Hepatic stellate cell (primary cell): ENCODE measurements at regions not wholly inside any gene's neighbourhood (a gene's known extent, or its start where the extent isn't known, plus 50 kb on each side); places are given as distances from the start of the nearest gene placed in this dataset.
"Not testable (repeated sequence)": the region's sequence is repeated elsewhere in the genome, so short reads cannot be mapped to it uniquely, and the experiment has no call there.

Experiments
- DNase-seq: peaks from one replicate; pipeline ENCODE4 v3.0.0; 2011; ENCODE audit warnings: low spot score

GRCh38 chr1:20432341-20432740 is 53.7 kb downstream of the CAMK2N1 start:
- DNase-seq: no peak

DNA sequence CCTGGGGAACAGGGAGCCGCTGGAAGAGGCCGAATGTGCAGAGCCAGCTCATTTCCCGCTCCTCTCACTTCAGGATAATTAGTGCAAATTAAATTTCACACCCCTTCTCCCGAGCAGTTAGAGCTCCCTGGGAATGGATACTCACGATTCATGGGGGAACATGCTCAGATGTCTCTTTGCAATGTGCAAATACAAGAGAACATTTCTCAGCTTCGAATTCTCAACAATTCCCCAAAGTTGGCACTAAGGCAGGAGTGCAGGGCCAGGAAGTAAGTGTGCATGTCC is 54.9 kb downstream of the CAMK2N1 start:
- no peak for DNase-seq

DNA sequence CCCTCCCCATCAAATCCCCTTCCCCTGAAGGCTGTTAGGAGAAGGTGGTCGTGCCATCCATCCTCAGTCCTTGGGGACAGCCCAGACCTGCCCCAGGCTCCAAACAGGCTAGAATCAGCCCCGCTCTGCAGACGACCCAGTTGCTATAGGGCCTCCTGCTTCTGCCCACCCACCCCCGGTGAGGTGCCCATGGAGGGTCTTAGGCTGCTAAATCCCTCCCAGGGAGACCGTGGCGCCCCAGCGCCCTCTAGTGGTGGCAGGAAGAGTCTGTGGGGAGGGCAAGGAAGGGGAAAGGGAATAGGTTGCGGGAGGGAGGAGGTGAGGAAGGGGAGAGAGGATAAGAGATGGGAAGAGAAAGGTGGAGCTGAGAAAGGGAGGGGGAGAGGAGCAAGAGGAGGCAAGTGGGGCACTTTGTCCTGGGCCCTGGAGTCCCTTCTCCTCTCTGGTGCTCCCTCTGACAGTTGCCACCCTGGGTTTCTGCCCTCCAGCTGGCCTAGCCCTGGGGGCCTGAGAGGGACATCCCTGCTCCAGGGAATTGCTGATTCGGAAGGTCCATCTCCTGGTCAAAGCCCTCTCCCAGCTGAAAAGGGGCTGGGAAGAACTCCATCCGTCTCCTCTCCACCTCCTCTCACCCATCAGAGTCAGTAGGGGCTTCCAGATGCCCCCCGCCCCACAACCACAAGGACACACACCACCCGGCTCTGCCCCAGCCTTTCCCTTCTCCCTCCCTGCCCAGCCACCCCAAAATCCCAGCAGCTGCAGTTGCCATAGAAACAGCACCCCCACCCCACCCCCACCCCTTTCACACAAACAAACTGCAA is 55.4 kb downstream of the CAMK2N1 start:
- peak; percentile 46 for DNase-seq

DNA sequence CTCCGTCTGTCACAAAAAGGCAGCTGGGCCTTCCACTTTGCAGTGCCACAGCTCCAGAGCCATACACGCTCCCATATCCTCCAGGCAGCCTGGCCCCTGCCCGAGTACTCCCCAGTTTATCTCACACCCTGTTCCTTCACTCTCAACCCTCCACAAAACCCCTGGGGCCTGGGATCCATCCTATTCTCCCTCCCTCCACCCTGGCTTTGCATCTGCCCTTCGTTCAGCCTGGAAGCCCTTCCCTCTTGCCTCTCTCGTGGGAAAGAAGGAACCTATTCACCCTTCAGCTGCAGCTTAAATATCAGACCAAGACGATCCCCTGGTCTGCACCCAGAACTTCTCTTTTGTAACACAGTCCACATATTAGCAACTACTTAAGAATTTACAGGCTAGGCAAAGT is 56.7 kb downstream of the CAMK2N1 start:
- no peak for DNase-seq

GRCh38 chr1:20428841-20429240 is 57.2 kb downstream of the CAMK2N1 start:
- no peak for DNase-seq

GRCh38 chr1:20426923-20427322 is 59.1 kb downstream of the CAMK2N1 start:
- DNase-seq: peak; percentile 76

DNA sequence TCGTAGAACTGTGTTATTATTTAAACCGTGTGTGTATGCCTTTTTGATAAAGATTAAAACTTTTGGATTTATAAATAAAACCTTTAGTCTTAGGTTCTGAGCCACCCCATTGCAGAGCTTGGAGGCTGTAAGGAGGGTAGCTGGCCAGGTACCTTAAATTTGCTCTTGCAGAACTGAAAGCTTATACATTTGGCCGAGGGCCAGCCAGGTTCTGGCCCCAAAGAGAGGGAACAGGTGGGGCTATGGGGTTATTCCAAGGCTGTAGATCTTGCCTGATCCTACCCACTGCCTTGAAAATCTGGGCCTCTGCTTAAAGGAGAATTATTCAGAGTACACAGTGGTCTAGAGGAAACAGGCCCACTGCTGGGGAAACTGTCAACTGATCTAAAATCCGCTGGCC is 59.6 kb downstream of the CAMK2N1 start:
- DNase-seq: no peak

DNA sequence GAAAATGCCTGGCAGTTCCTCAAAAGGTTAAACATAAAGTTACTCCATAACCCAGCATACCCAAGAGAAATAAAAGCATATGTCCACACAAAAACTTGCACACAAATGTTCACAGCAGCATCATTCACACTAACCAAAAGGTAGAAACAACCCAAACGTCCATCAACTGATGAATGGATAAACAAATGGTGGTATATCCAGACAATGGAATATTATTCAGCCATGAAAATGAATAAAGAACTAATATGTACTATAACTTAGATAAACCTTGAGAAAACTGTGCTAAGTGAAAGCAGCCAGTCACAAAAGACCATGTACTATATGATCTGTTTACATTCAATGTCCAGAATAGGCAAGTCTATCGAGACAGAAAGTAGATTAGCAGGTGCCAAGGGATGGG is 60.4 kb downstream of the CAMK2N1 start:
- no peak for DNase-seq

GRCh38 chr1:20423169-20423795 is 62.7 kb downstream of the CAMK2N1 start:
- DNase-seq: no peak

GRCh38 chr1:20421441-20421840 is 64.6 kb downstream of the CAMK2N1 start:
- no peak for DNase-seq

DNA sequence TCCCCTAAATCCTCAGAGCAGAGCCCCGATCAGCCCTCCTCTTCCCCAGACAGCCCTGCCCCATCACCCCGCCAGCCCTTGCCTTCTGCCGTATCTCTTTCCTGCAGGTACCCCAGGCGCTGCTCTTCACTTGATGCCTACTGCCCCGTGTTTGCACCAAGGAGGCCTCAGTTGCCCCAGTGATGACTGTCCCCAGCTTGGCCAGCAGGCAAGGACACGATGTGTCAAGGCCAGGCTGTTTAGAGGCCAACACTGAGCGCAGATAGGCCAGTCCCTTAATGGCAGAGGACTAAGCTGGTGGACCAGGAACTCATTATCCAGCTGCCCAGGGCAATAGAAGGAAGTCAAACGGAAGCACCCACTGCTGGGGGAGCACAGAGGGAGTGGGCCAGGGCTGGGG is 68.4 kb downstream of the CAMK2N1 start:
- DNase-seq: no peak

DNA sequence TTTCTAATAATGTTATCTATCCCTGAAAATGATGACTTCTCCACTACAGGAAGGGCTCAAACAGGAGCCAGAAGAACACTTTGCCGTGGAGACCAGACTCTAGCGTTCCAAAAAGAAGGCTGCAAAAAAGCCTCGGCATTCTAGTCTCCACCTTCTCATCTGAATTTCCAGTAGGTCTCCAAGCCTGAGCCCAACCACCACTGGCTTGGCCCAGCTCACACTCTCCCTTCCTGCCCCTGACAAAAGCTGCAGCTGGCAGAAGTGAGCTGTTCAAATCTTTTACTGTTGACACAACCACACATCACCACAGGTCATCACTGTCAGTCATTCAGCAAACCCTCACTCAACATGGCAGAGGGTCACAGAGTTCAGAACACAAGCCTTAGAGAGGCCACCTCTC is 69.3 kb downstream of the CAMK2N1 start:
- DNase-seq: no peak

- no peak for DNase-seq
Observed at GRCh38 chr1:20413776-20414140, 72.3 kb downstream of the CAMK2N1 start.

GRCh38 chr1:20413136-20413775 is 72.8 kb downstream of the CAMK2N1 start:
- DNase-seq: no peak

GRCh38 chr1:20411196-20411980 is 74.6 kb downstream of the CAMK2N1 start:
- peak; percentile 81 for DNase-seq

DNA sequence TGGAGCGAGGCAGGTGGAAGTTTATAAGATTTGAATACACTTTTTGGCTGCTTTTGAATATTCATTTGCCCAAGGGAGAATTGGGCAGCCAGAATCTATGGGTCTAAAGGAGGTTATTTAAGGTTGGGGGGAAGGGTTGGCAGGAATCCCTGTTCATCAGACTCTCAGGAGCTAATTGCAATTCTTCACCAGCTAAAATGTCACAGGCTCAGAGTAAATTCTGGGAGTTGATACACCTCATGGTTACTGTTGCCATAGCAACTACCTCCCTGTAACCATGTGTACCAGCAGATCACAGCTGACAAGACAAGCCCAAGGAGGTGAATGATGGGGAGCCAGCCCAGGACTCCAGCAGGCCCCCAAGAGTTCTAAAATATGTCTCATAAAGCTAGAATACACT is 75.5 kb downstream of the CAMK2N1 start:
- DNase-seq: no peak

DNA sequence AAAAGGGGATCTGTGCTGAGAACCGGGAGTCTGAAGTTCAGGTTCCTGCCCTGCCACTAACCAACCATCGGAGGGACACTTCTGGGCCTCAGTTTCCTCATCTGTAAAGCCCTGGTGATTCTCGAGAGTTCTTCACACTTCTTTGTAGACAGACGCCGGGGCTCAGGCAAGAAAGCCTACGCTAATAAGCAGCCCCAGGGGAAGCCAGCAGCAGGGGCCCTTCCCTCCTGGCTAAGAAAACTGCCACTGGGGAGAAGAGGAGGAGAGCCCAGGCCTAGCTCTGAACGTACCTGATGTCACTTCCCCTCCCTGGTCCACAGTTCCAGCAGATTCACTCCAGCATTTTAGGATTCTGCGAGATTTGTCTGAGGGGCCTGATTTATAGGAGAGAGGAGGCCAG is 76.0 kb downstream of the CAMK2N1 start:
- DNase-seq: no peak

DNA sequence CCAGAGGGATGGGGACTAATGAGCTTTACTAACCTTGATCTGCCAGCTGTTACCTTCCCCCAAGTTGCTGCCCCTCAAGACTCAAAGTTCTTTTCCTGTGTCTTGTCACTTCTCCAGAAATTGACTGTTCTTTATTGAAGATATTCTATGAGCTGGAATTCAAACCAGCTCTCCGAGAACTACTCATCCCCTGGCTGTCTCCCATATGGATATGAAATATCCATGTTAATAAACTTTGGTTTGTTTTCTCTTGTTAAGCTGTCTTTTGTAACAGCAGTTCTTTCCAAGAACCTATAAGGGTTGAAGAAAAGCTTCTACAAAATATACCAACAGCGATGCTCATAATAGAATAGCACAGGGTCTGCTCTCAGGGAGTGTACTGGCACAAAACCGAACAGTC is 77.0 kb downstream of the CAMK2N1 start:
- DNase-seq: no peak

DNA sequence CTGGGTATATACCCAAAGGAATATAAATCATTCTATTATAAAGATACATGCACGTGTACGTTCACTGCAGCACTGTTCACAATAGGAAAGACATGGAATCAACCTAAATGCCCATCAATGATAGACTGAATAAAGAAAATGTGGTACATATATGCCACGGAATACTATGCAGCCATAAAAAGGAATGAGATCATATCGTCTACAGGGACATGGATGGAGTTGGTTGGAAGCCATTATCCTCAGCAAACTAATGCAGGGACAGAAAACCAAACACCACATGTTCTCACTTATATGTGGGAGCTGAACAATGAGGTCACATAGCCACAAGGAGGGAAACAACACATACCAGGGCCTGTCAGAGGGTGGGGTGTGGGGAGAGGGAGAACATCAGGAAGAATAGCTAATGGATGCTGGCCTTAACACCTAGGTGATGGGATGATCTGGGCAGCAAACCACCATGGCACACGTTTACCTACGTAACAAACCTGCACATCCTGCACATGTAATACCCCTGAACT is 77.8 kb downstream of the CAMK2N1 start:
- DNase-seq: not testable (repeated sequence)

DNA sequence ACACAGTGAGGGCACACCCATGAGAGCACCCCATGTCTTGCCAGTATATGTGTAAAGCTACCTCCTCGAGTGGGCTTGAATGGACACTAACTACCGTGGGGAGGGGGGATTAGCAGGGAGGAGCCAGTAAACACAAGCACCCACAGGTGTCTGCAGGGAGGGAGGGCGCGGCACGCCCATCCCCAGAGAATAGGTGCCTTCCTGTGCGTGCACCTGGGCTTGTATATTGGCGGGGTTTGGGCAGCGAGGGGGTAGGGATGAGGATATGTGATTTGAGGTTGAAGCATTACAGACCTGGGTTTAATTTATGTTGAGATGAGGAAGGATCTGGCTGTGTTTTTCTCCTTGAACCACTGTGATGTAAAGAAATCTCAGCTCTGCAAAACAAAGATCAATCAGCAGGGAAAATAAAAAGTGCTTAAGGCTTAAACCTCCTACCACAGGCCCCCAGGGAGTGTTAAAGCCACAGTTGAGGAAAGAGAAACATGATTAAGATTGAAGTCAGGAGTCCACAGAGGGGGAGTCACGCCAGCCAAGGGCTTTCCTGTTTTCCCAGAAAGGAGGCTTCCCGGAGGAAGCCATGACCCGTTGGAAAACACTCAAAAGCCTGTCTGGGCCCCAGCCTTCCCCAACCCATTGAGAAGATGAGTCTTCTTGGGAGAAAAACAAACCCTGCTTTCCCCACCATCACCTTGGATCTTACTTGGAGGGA is 80.0 kb downstream of the CAMK2N1 start:
- peak; percentile 42 for DNase-seq

- DNase-seq: no peak
Observed at GRCh38 chr1:20405051-20405754, 80.8 kb downstream of the CAMK2N1 start.
